GM10266 (cell line): ENCODE measurements at regions not wholly inside any gene's neighbourhood (a gene's known extent, or its start where the extent isn't known, plus 50 kb on each side); places are given as distances from the start of the nearest gene placed in this dataset.
"Not testable (repeated sequence)": the region's sequence is repeated elsewhere in the genome, so short reads cannot be mapped to it uniquely, and the experiment has no call there.

Experiments
- DNase-seq: peaks from one replicate; pipeline ENCODE4 v3.0.0; 2012; ENCODE audit errors: extremely low spot score
- CTCF ChIP-seq: IDR thresholded peaks from 2 replicates; pipeline ENCODE4 v1.5.1; 2012; ENCODE audit warnings: mild to moderate bottlenecking, low read depth; ENCODE audit not compliant: control insufficient read depth, insufficient read depth; ENCODE audit errors: missing control alignments

DNA sequence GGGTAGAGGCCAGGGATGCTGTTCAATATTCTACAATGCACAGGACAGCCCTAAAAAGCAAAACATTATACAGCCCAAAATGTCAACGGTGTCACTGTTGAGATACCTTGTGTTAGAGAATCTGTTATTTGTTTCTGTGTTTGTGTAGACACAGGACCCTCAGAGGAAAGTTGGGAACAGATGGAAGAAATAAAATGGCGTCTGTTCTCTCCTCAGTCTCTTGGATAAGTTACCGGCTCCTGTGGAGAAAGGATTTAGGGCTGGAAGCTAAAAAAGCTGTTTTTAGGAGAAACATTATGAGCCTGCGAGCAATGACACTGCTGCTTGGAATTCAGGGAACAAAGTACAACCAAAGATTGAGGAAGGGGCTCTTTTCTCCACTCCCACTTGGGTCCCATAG lies 688.6 kb upstream of the ZNF385D start:
- no peak for TF ChIP-seq CTCF
- DNase-seq = no peak

GRCh38 chr3:22441711-22442110 lies 690.7 kb upstream of the ZNF385D start:
- DNase-seq = no peak
- TF ChIP-seq CTCF = no peak

GRCh38 chr3:22443571-22444233 lies 692.7 kb upstream of the ZNF385D start:
- DNase-seq = no peak
- no peak for TF ChIP-seq CTCF

DNA sequence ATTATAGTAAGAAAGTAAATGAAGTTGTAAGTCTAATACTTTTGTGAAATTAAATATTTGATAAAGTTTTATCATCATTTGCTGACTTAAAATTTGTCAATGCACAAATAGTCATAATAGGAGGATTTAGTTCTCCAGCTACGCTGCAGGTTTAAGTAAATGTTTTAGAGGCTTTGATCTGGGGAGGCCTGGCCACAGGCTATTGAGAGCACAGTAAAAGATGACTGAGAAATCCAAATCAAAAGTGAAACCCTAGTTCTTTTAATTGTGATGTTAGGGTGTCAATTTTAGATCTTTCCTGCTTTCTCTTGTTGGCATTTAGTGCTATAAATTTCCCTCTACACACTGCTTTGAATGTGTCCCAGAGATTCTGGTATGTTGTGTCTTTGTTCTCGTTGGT lies 694.3 kb upstream of the ZNF385D start:
- not testable (repeated sequence) for DNase-seq

- no peak for TF ChIP-seq CTCF
- no peak for DNase-seq
Measured at GRCh38 chr3:22450786-22451400, 699.9 kb upstream of the ZNF385D start.

DNA sequence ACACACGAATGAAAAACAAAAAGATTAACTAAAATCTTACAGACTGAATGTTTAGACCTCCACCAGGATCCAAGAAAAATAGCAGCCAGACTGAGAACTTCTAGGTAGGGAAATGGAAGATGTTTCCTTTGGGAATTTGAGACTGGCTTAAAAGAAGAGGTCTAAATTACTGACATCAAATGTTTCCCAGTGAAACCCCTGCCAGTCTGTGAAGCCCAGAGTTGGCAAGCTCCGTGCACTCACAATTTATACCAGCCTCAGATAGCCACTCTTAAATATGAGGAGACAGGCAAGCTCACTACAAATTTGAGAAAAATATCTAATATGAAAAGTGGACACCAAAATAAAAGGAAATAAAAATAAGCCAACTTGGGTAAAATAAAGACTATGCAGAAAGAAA lies 700.5 kb upstream of the ZNF385D start:
- DNase-seq = no peak
- no peak for TF ChIP-seq CTCF

DNA sequence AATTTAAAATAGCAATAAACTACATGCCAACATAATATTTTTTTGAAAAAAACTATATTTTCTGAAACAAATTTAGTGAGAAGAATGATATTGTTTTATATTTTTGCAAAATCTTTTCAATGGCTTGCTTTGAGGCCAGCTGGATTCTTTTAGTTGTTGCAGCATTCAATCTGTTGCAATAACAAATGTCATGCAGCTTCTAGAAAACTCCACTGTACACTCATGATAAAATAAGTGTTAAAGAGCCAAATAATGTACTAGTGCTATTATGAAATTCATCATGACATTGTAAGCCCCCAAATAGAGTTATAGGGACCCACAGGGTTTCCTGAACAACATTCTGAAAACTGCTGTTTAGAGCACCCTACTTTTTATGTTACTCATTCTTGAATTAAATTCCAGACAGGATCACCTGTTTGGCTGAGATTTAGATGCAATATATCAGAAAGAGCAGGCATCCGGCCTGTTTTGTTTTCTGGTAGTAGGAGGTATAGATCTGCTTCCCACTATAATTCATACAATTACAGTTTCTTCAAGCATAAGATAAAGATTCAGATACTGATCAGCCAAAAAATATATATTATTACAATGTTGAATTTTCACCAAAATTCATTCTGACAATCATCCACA lies 703.0 kb upstream of the ZNF385D start:
- DNase-seq = no peak
- no peak for TF ChIP-seq CTCF
